Hepatocyte (in vitro differentiated cells): ENCODE measurements at regions not wholly inside any gene's neighbourhood (a gene's known extent, or its start where the extent isn't known, plus 50 kb on each side); places are given as distances from the start of the nearest gene placed in this dataset.

Experiments used
- DNase-seq: peaks from one replicate; pipeline ENCODE4 v3.0.0-alpha.2; 2016; ENCODE audit warnings: low spot score
- H2AFZ ChIP-seq: fragments of 200-600 bp; sonication (generic); 2 replicates; pipeline ENCODE4 v1.6.0; 2016; ENCODE audit warnings: antibody characterized with exemption, mild to moderate bottlenecking
- H3K27ac ChIP-seq: fragments of 200-600 bp; sonication (generic); 2 replicates; pipeline ENCODE4 v1.5.1; 2016; ENCODE audit warnings: mild to moderate bottlenecking
- H3K27me3 ChIP-seq: fragments of 200-600 bp; sonication (generic); 2 replicates; pipeline ENCODE4 v1.6.1; 2016
- H3K36me3 ChIP-seq: fragments of 200-600 bp; sonication (generic); replicated peaks from 2 replicates; pipeline ENCODE4 v1.5.1; 2016; ENCODE audit warnings: low read depth; ENCODE audit not compliant: insufficient read depth
- H3K4me1 ChIP-seq: fragments of 200-600 bp; sonication (generic); 2 replicates; pipeline ENCODE4 v1.5.1; 2016; ENCODE audit warnings: mild to moderate bottlenecking, moderate library complexity; ENCODE audit not compliant: insufficient read depth
- H3K4me2 ChIP-seq: fragments of 200-600 bp; sonication (generic); 2 replicates; pipeline ENCODE4 v1.6.0; 2016
- H3K4me3 ChIP-seq: fragments of 200-600 bp; sonication (generic); 2 replicates; pipeline ENCODE4 v1.5.1; 2016; ENCODE audit warnings: mild to moderate bottlenecking
- H3K79me2 ChIP-seq: fragments of 200-600 bp; sonication (generic); 2 replicates; pipeline ENCODE4 v1.6.0; 2017; ENCODE audit warnings: mild to moderate bottlenecking
- H3K9me2 ChIP-seq: fragments of 200-600 bp; sonication (generic); replicated peaks from 2 replicates; pipeline ENCODE4 v1.6.0; 2017; ENCODE audit warnings: mild to moderate bottlenecking; ENCODE audit not compliant: insufficient read depth
- H3K9me3 ChIP-seq: fragments of 200-600 bp; sonication (generic); 2 replicates; pipeline ENCODE4 v1.5.1; 2016; ENCODE audit warnings: low read depth, mild to moderate bottlenecking
- H4K20me1 ChIP-seq: fragments of 200-600 bp; sonication (generic); 2 replicates; pipeline ENCODE4 v1.6.0; 2016; ENCODE audit warnings: mild to moderate bottlenecking; ENCODE audit not compliant: insufficient read depth, poor library complexity, severe bottlenecking
- CTCF ChIP-seq: fragments of 200-600 bp; sonication (generic); IDR thresholded peaks from 2 replicates; pipeline ENCODE4 v1.5.1; 2016; ENCODE audit warnings: antibody characterized with exemption, mild to moderate bottlenecking; ENCODE audit not compliant: poor library complexity
- EZH2 ChIP-seq: fragments of 200-600 bp; sonication (generic); IDR thresholded peaks from 2 replicates; pipeline ENCODE4 v1.6.1; 2016; ENCODE audit warnings: antibody characterized with exemption, mild to moderate bottlenecking, borderline replicate concordance
- EZH2phosphoT487 ChIP-seq: fragments of 200-600 bp; sonication (generic); IDR thresholded peaks from one replicate; pipeline ENCODE4 v1.6.1; 2018; ENCODE audit warnings: antibody characterized with exemption, mild to moderate bottlenecking, low read depth, moderate library complexity; ENCODE audit not compliant: unreplicated experiment, severe bottlenecking
- WGBS: methylation state at CpG from one replicate; pipeline ENCODE4 v1.1.6; 2016; ENCODE audit warnings: low lambda C conversion rate; ENCODE audit errors: missing lambda C conversion rate; 5-methylcytosine and 5-hydroxymethylcytosine counted together

- no peaks in the 10 kb centered on the region for H4K20me1 ChIP-seq
- no peak overlapping the region for H2AFZ ChIP-seq
- WGBS, result 67% methylated on average over 1 of the region's 1 CpG
- H3K9me2 ChIP-seq, result no peaks in the 10 kb centered on the region
- no peaks in the 10 kb centered on the region for H3K79me2 ChIP-seq
- no peak overlapping the region for H3K4me2 ChIP-seq
- H3K27me3 ChIP-seq, result no peaks in the 10 kb centered on the region
- no peak for TF ChIP-seq CTCF
- no peak for TF ChIP-seq EZH2
- no peak for TF ChIP-seq EZH2phosphoT487
- no peak overlapping the region for H3K4me3 ChIP-seq
- no peaks in the 10 kb centered on the region for H3K4me1 ChIP-seq
- no peak for DNase-seq
- H3K9me3 ChIP-seq, result no peaks in the 10 kb centered on the region
- no peaks in the 10 kb centered on the region for H3K36me3 ChIP-seq
- no peak overlapping the region for H3K27ac ChIP-seq
These were observed 121.9 kb upstream of the DPH6 start for GRCh38 chr15:35667908-35668307.

DNA sequence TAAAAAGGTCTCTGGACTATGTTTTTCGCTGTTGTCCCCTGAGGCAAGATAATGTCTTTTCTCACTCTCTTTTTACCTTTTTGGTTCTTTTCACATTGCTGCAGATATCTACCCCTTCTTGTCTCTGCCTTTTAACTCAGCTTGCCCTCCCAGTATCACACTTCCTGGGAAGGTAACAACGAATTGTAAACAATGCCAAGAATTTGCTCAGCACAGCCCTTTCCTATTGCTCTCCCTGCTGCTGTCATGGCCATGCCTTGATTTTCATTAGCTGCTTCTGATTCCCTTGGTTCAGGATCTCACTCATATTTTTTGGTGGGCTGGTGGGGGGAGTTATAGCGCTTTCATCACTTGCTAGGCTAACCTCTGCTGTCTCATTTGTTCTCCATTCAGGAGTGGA lies 123.1 kb upstream of the DPH6 start:
- no peak overlapping the region for H3K4me3 ChIP-seq
- no peak overlapping the region for H3K4me2 ChIP-seq
- H3K27me3 ChIP-seq, result no peaks in the 10 kb centered on the region
- H2AFZ ChIP-seq, result no peak overlapping the region
- no peaks in the 10 kb centered on the region for H3K79me2 ChIP-seq
- DNase-seq, result no peak
- WGBS, result 40% methylated on average over 3 of the region's 3 CpGs
- H3K9me3 ChIP-seq, result no peaks in the 10 kb centered on the region
- TF ChIP-seq EZH2phosphoT487 (no peak), CTCF (no peak), EZH2 (no peak)
- no peaks in the 10 kb centered on the region for H3K9me2 ChIP-seq
- no peaks in the 10 kb centered on the region for H4K20me1 ChIP-seq
- no peaks in the 10 kb centered on the region for H3K4me1 ChIP-seq
- H3K36me3 ChIP-seq, result no peaks in the 10 kb centered on the region
- no peak overlapping the region for H3K27ac ChIP-seq

DNA sequence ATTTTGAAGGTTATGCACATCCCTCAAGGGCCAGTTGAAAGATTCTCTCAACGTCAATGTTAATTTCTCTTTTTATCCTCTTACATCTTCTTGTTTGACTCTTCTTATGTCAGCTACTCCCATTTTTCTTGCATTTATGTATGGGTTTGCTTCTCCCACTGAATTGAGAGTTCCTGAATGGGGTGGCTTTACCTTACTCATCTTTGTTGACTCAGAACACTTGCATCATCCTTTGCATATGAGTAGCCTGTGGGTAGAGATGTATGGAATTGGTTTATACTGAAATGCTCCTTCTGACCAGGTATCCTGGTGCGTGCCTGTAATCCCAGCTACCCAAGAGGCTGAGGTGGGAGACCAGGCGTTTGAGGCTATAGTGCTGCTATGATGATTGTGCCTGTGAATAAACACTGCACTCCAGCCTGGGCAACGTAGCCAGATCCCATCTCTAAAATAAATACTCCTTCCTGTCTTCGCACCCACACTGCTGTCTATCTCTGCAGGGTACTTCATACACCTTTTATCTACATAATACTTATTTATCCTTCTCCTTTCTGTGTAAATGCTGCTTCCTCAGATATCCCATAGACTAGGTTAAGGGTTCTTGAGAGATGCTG lies 123.6 kb upstream of the DPH6 start:
- H3K79me2 ChIP-seq, result no peaks in the 10 kb centered on the region
- no peaks in the 10 kb centered on the region for H4K20me1 ChIP-seq
- H3K9me3 ChIP-seq, result no peaks in the 10 kb centered on the region
- DNase-seq, result no peak
- peaks cover under 1% of the 10 kb centered on the region for H3K4me1 ChIP-seq
- H3K4me3 ChIP-seq, result no peak overlapping the region
- no peak overlapping the region for H2AFZ ChIP-seq
- H3K4me2 ChIP-seq, result no peak overlapping the region
- H3K36me3 ChIP-seq, result no peaks in the 10 kb centered on the region
- H3K27ac ChIP-seq, result no peak overlapping the region
- TF ChIP-seq EZH2, result no peak
- TF ChIP-seq CTCF, result no peak
- TF ChIP-seq EZH2phosphoT487, result no peak
- no peaks in the 10 kb centered on the region for H3K9me2 ChIP-seq
- WGBS, result 92% methylated on average over 5 of the region's 5 CpGs
- no peaks in the 10 kb centered on the region for H3K27me3 ChIP-seq

GRCh38 chr15:35671197-35671596 lies 125.2 kb upstream of the DPH6 start:
- Histone ChIP-seq H3K27ac (no peak overlapping the region), H3K36me3 (no peaks in the 10 kb centered on the region)

More at GRCh38 chr15:35671197-35671596, 125.2 kb upstream of the DPH6 start:
- TF ChIP-seq EZH2phosphoT487 (no peak), EZH2 (no peak), CTCF (no peak)
- Histone ChIP-seq H3K4me2 (no peak overlapping the region), H3K4me1 (peaks cover 9% of the 10 kb centered on the region), H4K20me1 (no peaks in the 10 kb centered on the region), H3K27me3 (no peaks in the 10 kb centered on the region), H3K9me2 (no peaks in the 10 kb centered on the region), H3K79me2 (no peaks in the 10 kb centered on the region), H2AFZ (no peak overlapping the region), H3K4me3 (no peak overlapping the region), H3K9me3 (no peaks in the 10 kb centered on the region)
- DNase-seq, result no peak
